HCT116 (cell line): ENCODE measurements at regions not wholly inside any gene's neighbourhood (a gene's known extent, or its start where the extent isn't known, plus 50 kb on each side); places are given as distances from the start of the nearest gene placed in this dataset.

Experiments
- ATF3 ChIP-seq: IDR thresholded peaks from 2 replicates; pipeline ENCODE4 v1.6.1; 2012
- CBX3 ChIP-seq: IDR thresholded peaks from 2 replicates; pipeline ENCODE4 v1.6.1; 2012; ENCODE audit warnings: low read depth
- EZH2phosphoT487 ChIP-seq: fragments of 200-600 bp; IDR thresholded peaks from 2 replicates; pipeline ENCODE4 v1.6.1; 2018; ENCODE audit warnings: antibody characterized with exemption, borderline replicate concordance
- POLR2A ChIP-seq: IDR thresholded peaks from 2 replicates; pipeline ENCODE4 v1.7.0; 2011; ENCODE audit warnings: borderline replicate concordance; ENCODE audit not compliant: insufficient read depth, insufficient read length; ENCODE audit errors: extremely low read depth

- TF ChIP-seq POLR2A, result no peak
- TF ChIP-seq EZH2phosphoT487, result no peak
- TF ChIP-seq ATF3, result no peak
- no peak for TF ChIP-seq CBX3
Observed at GRCh38 chr10:88071879-88072278, 208.5 kb downstream of the PTEN start.
